PC-9 (cell line): ENCODE measurements at regions not wholly inside any gene's neighbourhood (a gene's known extent, or its start where the extent isn't known, plus 50 kb on each side); places are given as distances from the start of the nearest gene placed in this dataset.

Experiments used
- BruUV-seq: library from RNA; stranded (reverse); fragments of 400-500 nt; replicated peaks from 2 replicates; lab custom pipeline; 2021; lab: Mats Ljungman, UMichigan
- CTCF ChIA-PET: fragments of 300-600 bp; sonication (Branson Sonifier 250); formaldehyde crosslinking; loops from one replicate; lab custom pipeline; 2022; ENCODE audit warnings: antibody characterized with exemption; lab: Charles Lee
- POLR2A ChIA-PET: fragments of 300-600 bp; sonication (Branson Sonifier 250); formaldehyde crosslinking; loops from one replicate; lab custom pipeline; 2022; ENCODE audit warnings: antibody characterized with exemption; ENCODE audit not compliant: unreplicated experiment; lab: Charles Lee
- DNase-seq, 2 experiments: peaks; one replicate each; pipeline versions ENCODE4 v3.0.0 to v3.0.0-alpha.2; 2015 to 2022; ENCODE audit warnings: mixed read lengths in 1 of 2
- H2AFZ ChIP-seq: fragments of 200-600 bp; sonication (generic); 2 replicates; pipeline ENCODE4 v1.8.1; 2017; ENCODE audit warnings: antibody characterized with exemption
- H3F3A ChIP-seq: fragments of 200-600 bp; sonication (generic); 2 replicates; pipeline ENCODE4 v1.8.1; 2017; ENCODE audit warnings: antibody characterized with exemption, mild to moderate bottlenecking, low read depth; ENCODE audit not compliant: insufficient read depth
- H3K27ac ChIP-seq: fragments of 200-600 bp; sonication (generic); 2 replicates; pipeline ENCODE4 v1.6.1; 2016; ENCODE audit warnings: mixed run types
- H3K27me3 ChIP-seq: fragments of 200-600 bp; sonication (generic); 2 replicates; pipeline ENCODE4 v1.6.1; 2016; ENCODE audit warnings: low read depth, mixed run types; ENCODE audit not compliant: insufficient read depth
- H3K36me3 ChIP-seq: fragments of 200-600 bp; sonication (generic); 2 replicates; pipeline ENCODE4 v1.6.1; 2016; ENCODE audit warnings: low read depth, mixed run types
- H3K4me1 ChIP-seq: fragments of 200-600 bp; sonication (generic); replicated peaks from 2 replicates; pipeline ENCODE4 v1.6.1; 2016; ENCODE audit warnings: mixed run types; ENCODE audit not compliant: insufficient read depth
- H3K4me2 ChIP-seq: fragments of 200-600 bp; sonication (generic); 2 replicates; pipeline ENCODE4 v1.6.1; 2017; ENCODE audit warnings: mixed run types
- H3K4me3 ChIP-seq: fragments of 200-600 bp; sonication (generic); 2 replicates; pipeline ENCODE4 v1.6.1; 2016; ENCODE audit warnings: mixed run types
- H3K79me2 ChIP-seq: fragments of 200-600 bp; sonication (generic); 2 replicates; pipeline ENCODE4 v1.6.1; 2017; ENCODE audit warnings: low read depth, mixed run types
- H3K9me2 ChIP-seq: fragments of 200-600 bp; sonication (generic); 2 replicates; pipeline ENCODE4 v1.8.1; 2017; ENCODE audit warnings: mild to moderate bottlenecking; ENCODE audit not compliant: insufficient read depth
- H3K9me3 ChIP-seq: fragments of 200-600 bp; sonication (generic); 2 replicates; pipeline ENCODE4 v1.8.1; 2016; ENCODE audit warnings: low read depth; ENCODE audit not compliant: insufficient read depth
- H4K20me1 ChIP-seq: fragments of 200-600 bp; sonication (generic); 2 replicates; pipeline ENCODE4 v1.8.1; 2017; ENCODE audit not compliant: insufficient read depth
- CTCF ChIP-seq: fragments of 200-600 bp; sonication (generic); conservative IDR thresholded peaks from 2 replicates; pipeline ENCODE4 v1.6.1; 2017; ENCODE audit warnings: mixed run types, antibody characterized with exemption, mild to moderate bottlenecking, moderate library complexity
- EZH2 ChIP-seq: fragments of 200-600 bp; sonication (generic); IDR thresholded peaks from 2 replicates; pipeline ENCODE4 v1.8.0; 2017; ENCODE audit warnings: antibody characterized with exemption, low read depth
- intact Hi-C: fragments of 100-400 bp; cut with micrococcal nuclease; formaldehyde crosslinking; loops from one replicate; pipeline ENCODE4 v1.10.0; 2022; ENCODE audit not compliant: unreplicated experiment

- no TSS peak for BruUV-seq
- H3K4me2 ChIP-seq: no peak overlapping the region
- no peaks in the 10 kb centered on the region for H4K20me1 ChIP-seq
- no peak for DNase-seq
- no peaks in the 10 kb centered on the region for H3K36me3 ChIP-seq
- no peak overlapping the region for H3K27ac ChIP-seq
- no peaks in the 10 kb centered on the region for H3K9me3 ChIP-seq
- H3K79me2 ChIP-seq: no peaks in the 10 kb centered on the region
- H3K4me3 ChIP-seq: no peak overlapping the region
- TF ChIP-seq CTCF (no peak), EZH2 (no peak)
- intact Hi-C loops: no loop called here
- no peaks in the 10 kb centered on the region for H3K9me2 ChIP-seq
- ChIA-PET POLR2A (no interaction called here), CTCF (no interaction called here)
- no peak overlapping the region for H2AFZ ChIP-seq
- no peaks in the 10 kb centered on the region for H3K4me1 ChIP-seq
- no peaks in the 10 kb centered on the region for H3F3A ChIP-seq
- no peaks in the 10 kb centered on the region for H3K27me3 ChIP-seq
Observed at GRCh38 chr5:109516390-109516789, 106.6 kb upstream of the PJA2 start.

GRCh38 chr5:109511980-109512734 lies 102.4 kb upstream of the PJA2 start:
- DNase-seq: no peak

GRCh38 chr5:109506556-109506955 lies 96.8 kb upstream of the PJA2 start:
- ChIA-PET CTCF (no interaction called here), POLR2A (no interaction called here)
- H3K4me2 ChIP-seq: no peak overlapping the region
- no peaks in the 10 kb centered on the region for H3K27me3 ChIP-seq
- H3F3A ChIP-seq: no peaks in the 10 kb centered on the region
- intact Hi-C loops: no loop called here
- no peak for TF ChIP-seq CTCF
- TF ChIP-seq EZH2: no peak
- H3K36me3 ChIP-seq: no peaks in the 10 kb centered on the region
- no peak overlapping the region for H3K27ac ChIP-seq
- BruUV-seq: no TSS peak
- no peaks in the 10 kb centered on the region for H3K9me3 ChIP-seq
- no peaks in the 10 kb centered on the region for H3K4me1 ChIP-seq
- no peak for DNase-seq
- no peak overlapping the region for H2AFZ ChIP-seq
- no peaks in the 10 kb centered on the region for H3K79me2 ChIP-seq
- no peak overlapping the region for H3K4me3 ChIP-seq
- H3K9me2 ChIP-seq: no peaks in the 10 kb centered on the region
- no peaks in the 10 kb centered on the region for H4K20me1 ChIP-seq

More at GRCh38 chr5:109511980-109512734, 102.4 kb upstream of the PJA2 start:
- Histone ChIP-seq H3K27ac (no peak overlapping the region), H3K27me3 (no peaks in the 10 kb centered on the region), H3K36me3 (no peaks in the 10 kb centered on the region), H3K9me2 (no peaks in the 10 kb centered on the region), H3K4me1 (no peaks in the 10 kb centered on the region), H2AFZ (no peak overlapping the region), H3K4me3 (no peak overlapping the region), H3K4me2 (no peak overlapping the region), H4K20me1 (no peaks in the 10 kb centered on the region), H3K79me2 (no peaks in the 10 kb centered on the region), H3K9me3 (no peaks in the 10 kb centered on the region), H3F3A (no peaks in the 10 kb centered on the region)
- no TSS peak for BruUV-seq
- TF ChIP-seq EZH2 (no peak), CTCF (no peak)
- ChIA-PET POLR2A (no interaction called here), CTCF (no interaction called here)
- intact Hi-C loops: no loop called here
